Panc1 (cell line): ENCODE measurements at regions not wholly inside any gene's neighbourhood (a gene's known extent, or its start where the extent isn't known, plus 50 kb on each side); places are given as distances from the start of the nearest gene placed in this dataset.
"Not testable (repeated sequence)": the region's sequence is repeated elsewhere in the genome, so short reads cannot be mapped to it uniquely, and the experiment has no call there.

ENCODE experiments used
- ATAC-seq: fragments of 200-7000 bp; cut with Tn5 transposase; 2 replicates; pipeline ENCODE4 v1.9.1; 2020; ENCODE audit warnings: mild to moderate bottlenecking, moderate library complexity
- BruUV-seq: library from RNA; stranded (reverse); fragments of 400-500 nt; replicated peaks from 2 replicates; lab custom pipeline; 2021; lab: Mats Ljungman, UMichigan
- CTCF ChIA-PET: fragments of 300-600 bp; sonication (Branson Sonifier 250); formaldehyde crosslinking; loops from one replicate; lab custom pipeline; 2022; ENCODE audit warnings: antibody characterized with exemption; lab: Charles Lee
- POLR2A ChIA-PET: fragments of 300-600 bp; sonication (Branson Sonifier 250); formaldehyde crosslinking; loops from one replicate; lab custom pipeline; 2022; ENCODE audit warnings: antibody characterized with exemption; lab: Charles Lee
- DNase-seq: peaks from one replicate; pipeline ENCODE4 v3.0.0-alpha.2; 2010; ENCODE audit warnings: low read depth, low spot score
- H3K27ac ChIP-seq: 2 replicates; pipeline ENCODE4 v1.5.1; 2011; ENCODE audit warnings: mild to moderate bottlenecking, low read length, inconsistent platforms
- H3K27me3 ChIP-seq: fragments of 200-500 bp; sonication (Bioruptor generic); 2 replicates; pipeline ENCODE4 v1.6.0; 2014; ENCODE audit warnings: low read length, inconsistent platforms; ENCODE audit not compliant: control insufficient read depth, insufficient read depth
- H3K36me3 ChIP-seq: fragments of 200-500 bp; sonication (Bioruptor generic); 2 replicates; pipeline ENCODE4 v1.5.1; 2014; ENCODE audit warnings: inconsistent platforms, mild to moderate bottlenecking, low read length, moderate library complexity; ENCODE audit not compliant: control insufficient read depth, insufficient read depth
- H3K4me1 ChIP-seq: 2 replicates; pipeline ENCODE4 v1.5.1; 2011; ENCODE audit warnings: inconsistent platforms, mild to moderate bottlenecking, low read length, moderate library complexity; ENCODE audit not compliant: control insufficient read depth, insufficient read depth
- H3K4me3 ChIP-seq, 2 experiments: 2 replicates each; pipeline ENCODE4 v1.5.1; 2011 to 2012; ENCODE audit warnings: low read depth in 2 of 2, low read length in 2 of 2, mild to moderate bottlenecking in 2 of 2, inconsistent platforms in 1 of 2, moderate library complexity in 1 of 2
- H3K9me3 ChIP-seq: fragments of 200-500 bp; sonication (Bioruptor generic); 2 replicates; pipeline ENCODE4 v1.5.1; 2014; ENCODE audit warnings: low read depth, mild to moderate bottlenecking, inconsistent platforms, low read length, moderate library complexity; ENCODE audit not compliant: control insufficient read depth, insufficient read depth
- CTCF ChIP-seq: fragments of 450-650 bp; IDR thresholded peaks from 2 replicates; pipeline ENCODE4 v1.5.1; 2017; ENCODE audit warnings: mild to moderate bottlenecking
- POLR2AphosphoS5 ChIP-seq: IDR thresholded peaks from 2 replicates; pipeline ENCODE4 v1.6.1; 2012; ENCODE audit warnings: mild to moderate bottlenecking, low read depth, low read length, moderate library complexity
- REST ChIP-seq, 2 experiments: IDR thresholded peaks; 2 replicates each; pipeline ENCODE4 v1.6.1; 2011 to 2012; ENCODE audit warnings: low read depth in 2 of 2, control low read depth in 1 of 2, low read length in 1 of 2, mild to moderate bottlenecking in 1 of 2, moderate library complexity in 1 of 2; ENCODE audit not compliant: insufficient read depth in 1 of 2
- SIN3A ChIP-seq: IDR thresholded peaks from 2 replicates; pipeline ENCODE4 v1.6.1; 2012; ENCODE audit warnings: low read depth, mild to moderate bottlenecking, low read length, moderate library complexity, borderline replicate concordance; ENCODE audit not compliant: insufficient read depth
- TCF7L2 ChIP-seq: IDR thresholded peaks from 2 replicates; pipeline ENCODE4 v1.6.1; 2011; ENCODE audit warnings: mild to moderate bottlenecking, low read depth, low read length, inconsistent platforms
- in situ Hi-C: cut with HindIII; loops from 2 replicates; pipeline ENCODE4 v1.10.0; 2016; ENCODE audit warnings: low sequenced_read_pairs, low pct_unique_long_range_greater_than_20kb
- intact Hi-C: fragments of 100-400 bp; cut with micrococcal nuclease; formaldehyde crosslinking; loops from one replicate; pipeline ENCODE4 v1.10.0; 2022; ENCODE audit not compliant: unreplicated experiment

- no peak overlapping the region for H3K27ac ChIP-seq
- intact Hi-C loops: no loop called here
- no peaks in the 10 kb centered on the region for H3K36me3 ChIP-seq
- no peak for TF ChIP-seq CTCF
- ChIA-PET POLR2A (no interaction called here), CTCF (no interaction called here)
- DNase-seq (no peak), ATAC-seq (no peak)
- H3K4me1 ChIP-seq: no peaks in the 10 kb centered on the region
- no peak overlapping the region for H3K4me3 ChIP-seq
- H3K27me3 ChIP-seq: peaks cover 2% of the 10 kb centered on the region; the same call in 1 of the 2 replicates
- no peaks in the 10 kb centered on the region for H3K9me3 ChIP-seq
- no TSS peak for BruUV-seq
- in situ Hi-C loops: no loop called here
These were observed 69.0 kb upstream of the C1QTNF9B start for GRCh38 chr13:23966221-23966690.

DNA sequence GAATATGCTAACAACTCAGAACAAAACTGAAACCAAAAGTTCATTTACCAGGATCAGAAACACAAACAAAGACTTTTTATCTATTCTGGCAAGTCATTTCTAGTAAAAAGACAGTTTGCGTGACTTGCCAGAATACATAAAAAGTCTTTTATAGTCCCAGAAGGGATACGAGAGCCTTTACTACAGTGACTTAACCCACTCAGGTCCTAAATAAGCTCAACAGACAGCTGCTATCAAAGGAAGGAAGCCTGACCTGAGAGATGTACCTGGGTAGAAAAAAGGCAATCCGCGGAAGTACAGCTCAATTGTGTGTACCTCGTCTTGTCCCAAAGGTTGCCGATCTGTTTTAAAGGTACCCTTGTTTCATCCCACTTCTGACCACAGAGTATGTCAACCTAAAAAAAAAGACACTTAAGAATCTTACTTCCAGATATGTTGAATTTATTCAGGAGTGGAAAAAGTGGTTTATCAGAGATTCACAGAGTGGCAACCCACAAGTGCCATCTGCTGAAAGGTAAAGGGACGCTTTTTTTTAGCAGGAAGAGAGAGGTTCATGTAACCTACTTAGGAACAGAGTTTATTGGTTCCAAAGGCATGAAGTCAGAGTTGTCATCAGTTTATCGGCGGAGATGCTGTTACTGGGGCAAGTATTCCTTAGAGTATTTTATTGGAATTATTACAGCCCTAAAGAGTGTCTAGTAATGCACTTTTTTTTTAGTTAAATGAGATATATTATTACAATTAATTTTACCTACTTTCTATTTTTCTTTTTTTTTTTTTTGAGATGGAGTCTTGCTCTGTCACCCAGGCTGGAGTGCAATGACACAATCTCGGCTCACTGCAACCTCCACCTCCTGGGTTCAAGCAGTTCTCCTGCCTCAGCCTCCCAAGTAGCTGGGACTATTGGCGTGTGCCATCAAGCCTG is 69.7 kb upstream of the C1QTNF9B start:
- in situ Hi-C loops: no loop called here
- ChIA-PET POLR2A (no interaction called here), CTCF (no interaction called here)
- DNase-seq (no peak), ATAC-seq (no peak)
- Histone ChIP-seq H3K27me3 (peaks cover 2% of the 10 kb centered on the region; the same call in 1 of the 2 replicates), H3K4me1 (no peaks in the 10 kb centered on the region), H3K9me3 (no peaks in the 10 kb centered on the region), H3K27ac (no peak overlapping the region), H3K36me3 (no peaks in the 10 kb centered on the region), H3K4me3 (no peak overlapping the region)
- BruUV-seq: no TSS peak
- TF ChIP-seq CTCF (no peak), POLR2AphosphoS5 (no peak), REST (IDR thresholded peaks at IDR 0.05; ENCODE audit: insufficient read depth in 1 of 2, low read depth in 2 of 2, low read length in 1 of 2) (no peak), SIN3A (no peak), TCF7L2 (no peak)
- intact Hi-C loops: no loop called here

- DNase-seq, H3K4me3 ChIP-seq, H3K9me3 ChIP-seq, intact Hi-C loops, H3K27me3 ChIP-seq, H3K36me3 ChIP-seq, H3K4me1 ChIP-seq, ATAC-seq, in situ Hi-C loops, POLR2A ChIA-PET, BruUV-seq, H3K27ac ChIP-seq, CTCF ChIA-PET: not testable (repeated sequence)
These were observed 70.5 kb upstream of the C1QTNF9B start for GRCh38 chr13:23967792-23968191.
